GM12891 (cell line): ENCODE measurements at regions not wholly inside any gene's neighbourhood (a gene's known extent, or its start where the extent isn't known, plus 50 kb on each side); places are given as distances from the start of the nearest gene placed in this dataset.

Experiments
- DNase-seq: peaks from one replicate; pipeline ENCODE4 v3.0.0; 2011; ENCODE audit warnings: low spot score; ENCODE audit not compliant: insufficient read length
- FAIRE-seq: peaks from 2 replicates; lab custom pipeline; 2011; peaks lifted over from hg19 to GRCh38; lab: Jason Lieb, UNC
- PAX5 ChIP-seq: IDR thresholded peaks from 2 replicates; pipeline ENCODE4 v1.6.1; 2011; ENCODE audit warnings: low read length, moderate library complexity, mild to moderate bottlenecking; ENCODE audit not compliant: insufficient read depth, severe bottlenecking
- POLR2A ChIP-seq: IDR thresholded peaks from 2 replicates; pipeline ENCODE4 v1.6.1; 2011; ENCODE audit warnings: low read depth, low read length, control low read depth
- POLR2AphosphoS5 ChIP-seq: IDR thresholded peaks from 2 replicates; pipeline ENCODE4 v1.6.1; 2011; ENCODE audit warnings: low read depth, low read length, control low read depth
- POU2F2 ChIP-seq: IDR thresholded peaks from 2 replicates; pipeline ENCODE4 v1.6.1; 2011; ENCODE audit warnings: low read depth, mild to moderate bottlenecking, control low read depth, low read length, moderate library complexity
- SPI1 ChIP-seq: IDR thresholded peaks from 2 replicates; pipeline ENCODE4 v1.6.1; 2011; ENCODE audit warnings: low read depth, low read length, control low read depth
- TAF1 ChIP-seq: IDR thresholded peaks from 2 replicates; pipeline ENCODE4 v1.6.1; 2011; ENCODE audit warnings: low read depth, low read length, control low read depth

GRCh38 chr12:114738460-114739184 is 54.6 kb upstream of the TBX3 start:
- DNase-seq, result no peak
- FAIRE-seq, result no peak
- TF ChIP-seq POU2F2 (no peak), TAF1 (no peak)

- FAIRE-seq (no peak), DNase-seq (no peak)
- TF ChIP-seq PAX5, result no peak
- no peak for TF ChIP-seq POLR2AphosphoS5
- TF ChIP-seq POLR2A, result no peak
- no peak for TF ChIP-seq TAF1
- no peak for TF ChIP-seq SPI1
- no peak for TF ChIP-seq POU2F2
Measured at GRCh38 chr12:114735680-114736374, 51.9 kb upstream of the TBX3 start.

DNA sequence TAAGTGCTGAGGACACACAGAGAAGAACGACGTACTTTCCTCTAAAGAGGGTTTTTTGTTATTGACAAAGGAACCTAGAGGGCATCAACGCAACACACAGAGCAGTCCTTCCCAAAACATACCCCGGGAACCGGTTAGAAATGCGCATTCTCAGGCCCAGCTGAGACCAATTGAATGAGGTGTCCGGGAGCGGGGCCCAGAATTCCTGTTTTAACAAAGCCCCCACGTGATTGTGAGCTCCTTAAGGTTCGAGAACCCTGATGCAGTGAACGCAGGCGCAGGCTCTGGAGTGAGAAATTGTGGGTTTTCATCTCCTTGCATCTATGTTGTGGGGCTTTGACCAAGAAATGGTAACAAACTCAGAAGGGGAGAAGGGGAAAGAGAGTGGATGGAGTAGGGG is 51.0 kb upstream of the TBX3 start:
- FAIRE-seq, result no peak
- TF ChIP-seq POLR2A (no peak), POU2F2 (no peak), PAX5 (no peak), TAF1 (no peak), POLR2AphosphoS5 (no peak), SPI1 (no peak)
- no peak for DNase-seq

DNA sequence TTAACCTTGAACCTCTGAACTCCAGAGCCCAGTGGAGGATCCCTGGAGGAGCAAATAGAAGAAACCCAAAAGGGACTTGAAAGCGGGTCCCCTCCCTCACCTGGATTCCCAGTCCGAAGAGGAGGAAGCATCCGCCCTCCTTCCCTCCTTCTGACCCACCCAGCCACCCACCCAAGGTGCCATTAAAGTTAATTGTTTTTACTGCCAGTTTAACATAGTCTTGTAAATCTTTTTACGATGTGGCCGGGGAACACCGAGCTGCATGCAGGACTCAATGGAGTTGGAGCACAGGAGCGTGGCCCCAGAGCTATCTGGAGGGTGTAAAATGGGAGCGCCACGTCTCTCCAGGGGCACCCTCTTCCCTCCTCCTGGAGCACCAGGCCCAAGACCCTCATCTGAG is 49.9 kb upstream of the TBX3 start:
- TF ChIP-seq PAX5 (no peak), SPI1 (no peak), POLR2A (no peak), POU2F2 (no peak)
- FAIRE-seq (no peak), DNase-seq (no peak)
